IPS DF 4.7 (cell line): ENCODE measurements at regions not wholly inside any gene's neighbourhood (a gene's known extent, or its start where the extent isn't known, plus 50 kb on each side); places are given as distances from the start of the nearest gene placed in this dataset.
A peak's percentile ranks its signal among the peaks of the same experiment; 100 is the strongest.
"Not testable (repeated sequence)": the region's sequence is repeated elsewhere in the genome, so short reads cannot be mapped to it uniquely, and the experiment has no call there.

ENCODE experiments used
- DNase-seq: peaks from one replicate; pipeline ENCODE4 v3.0.0-alpha.2; 2013; ENCODE audit warnings: low spot score; ENCODE audit errors: extremely low read depth

DNA sequence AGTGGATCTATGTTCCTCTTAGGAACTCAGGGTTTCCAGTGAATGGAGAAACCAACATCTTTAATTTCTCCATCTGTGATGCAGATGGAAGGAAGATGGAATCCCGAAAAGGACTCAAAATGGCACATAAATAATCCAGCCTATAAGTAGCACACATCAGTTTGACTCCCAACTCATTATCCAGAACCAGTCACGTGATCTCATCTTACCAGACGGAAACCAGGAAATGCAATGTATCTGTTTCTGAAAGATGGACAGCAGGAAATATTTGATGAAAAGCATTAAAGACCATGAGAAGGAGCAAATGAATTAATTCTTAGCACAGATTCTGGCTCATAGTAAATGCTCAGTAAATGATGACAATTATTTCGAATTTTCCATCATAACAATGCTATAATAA lies 443.1 kb upstream of the FMR1 start:
- no peak for DNase-seq

GRCh38 chrX:147476008-147476407 lies 435.7 kb upstream of the FMR1 start:
- DNase-seq = peak; percentile 2

DNA sequence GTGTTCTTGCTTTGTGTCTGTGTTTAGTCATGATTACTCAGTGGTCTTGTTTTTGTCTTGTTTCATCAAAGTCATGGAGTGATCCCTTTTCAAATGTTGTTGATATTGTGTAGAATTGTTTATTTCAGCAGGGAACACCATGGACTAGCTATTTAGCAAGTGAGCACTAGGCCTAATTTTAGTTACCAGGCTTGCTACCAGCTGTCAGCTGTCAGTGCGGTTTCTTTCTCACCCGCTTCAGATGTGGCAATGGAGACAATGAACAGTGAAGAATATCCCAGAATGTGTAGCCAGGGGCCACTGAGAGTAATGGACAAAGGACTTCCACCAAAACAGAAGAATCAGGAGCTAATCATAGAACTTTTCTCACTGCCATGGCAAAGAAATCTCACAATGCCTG lies 432.8 kb upstream of the FMR1 start:
- DNase-seq = no peak

GRCh38 chrX:147485207-147485606 lies 426.5 kb upstream of the FMR1 start:
- DNase-seq = no peak

GRCh38 chrX:147494365-147494764 lies 417.4 kb upstream of the FMR1 start:
- DNase-seq = no peak

- DNase-seq = peak; percentile 3
Observed at GRCh38 chrX:147498796-147499195, 412.9 kb upstream of the FMR1 start.

DNA sequence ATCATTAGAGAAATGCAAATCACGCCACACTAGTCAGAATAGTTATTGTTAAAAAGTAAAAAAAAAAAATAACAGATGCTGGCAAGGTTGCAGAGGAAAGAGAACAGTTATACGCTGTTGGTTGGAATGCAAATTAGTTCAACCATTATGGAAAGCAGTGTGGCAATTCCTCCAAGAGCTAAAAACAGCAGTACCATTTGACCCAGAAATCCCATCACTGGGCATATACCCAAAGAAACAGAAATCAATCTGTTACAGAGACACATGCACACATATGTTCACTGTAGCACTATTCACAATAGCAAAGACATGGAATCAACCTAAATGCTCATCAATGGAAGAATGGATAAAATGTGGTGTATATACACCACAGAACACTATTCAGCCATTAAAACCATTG lies 388.7 kb upstream of the FMR1 start:
- DNase-seq = no peak

- DNase-seq = no peak
Observed at GRCh38 chrX:147533426-147533825, 378.3 kb upstream of the FMR1 start.

GRCh38 chrX:147537172-147537571 lies 374.5 kb upstream of the FMR1 start:
- DNase-seq = no peak

GRCh38 chrX:147548023-147548422 lies 363.7 kb upstream of the FMR1 start:
- DNase-seq = not testable (repeated sequence)

GRCh38 chrX:147550217-147550616 lies 361.5 kb upstream of the FMR1 start:
- peak; percentile 1 for DNase-seq

DNA sequence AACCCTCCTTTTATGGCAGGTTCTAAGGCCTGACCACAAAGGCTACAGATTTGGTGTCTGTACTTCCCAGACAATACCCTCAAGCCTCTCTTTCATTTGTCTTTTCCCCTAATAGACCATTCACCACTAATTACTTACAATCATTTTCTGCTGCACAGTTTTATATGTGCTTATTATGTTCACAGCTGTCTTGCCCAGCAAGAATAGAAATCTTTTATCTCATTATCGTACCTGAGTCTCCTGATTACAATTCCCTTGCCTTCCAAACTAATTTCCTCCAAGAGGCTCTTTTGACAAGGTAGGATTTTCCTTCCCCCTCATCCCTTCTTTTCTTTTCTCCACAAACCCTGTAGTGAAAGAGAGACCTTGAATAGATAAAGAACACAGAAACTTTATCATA lies 352.5 kb upstream of the FMR1 start:
- DNase-seq = no peak

DNA sequence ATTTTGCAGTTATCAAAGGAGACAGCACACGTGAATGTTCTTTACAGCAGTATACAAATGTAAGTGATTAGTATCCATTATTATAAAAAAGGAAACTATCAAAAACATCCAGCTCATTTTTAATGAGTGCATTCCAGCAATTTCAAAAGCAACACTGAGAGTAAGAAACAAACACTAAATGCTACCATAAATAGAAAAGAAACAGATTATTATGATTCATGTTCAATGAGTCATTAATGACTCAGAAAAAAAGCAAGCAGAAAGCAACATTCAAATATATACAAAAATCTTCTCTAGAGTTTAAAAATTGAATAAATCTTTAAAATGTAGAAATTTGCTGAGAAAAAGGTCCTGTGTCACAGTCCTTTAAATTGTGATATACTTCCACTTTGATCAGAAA lies 346.5 kb upstream of the FMR1 start:
- no peak for DNase-seq

DNA sequence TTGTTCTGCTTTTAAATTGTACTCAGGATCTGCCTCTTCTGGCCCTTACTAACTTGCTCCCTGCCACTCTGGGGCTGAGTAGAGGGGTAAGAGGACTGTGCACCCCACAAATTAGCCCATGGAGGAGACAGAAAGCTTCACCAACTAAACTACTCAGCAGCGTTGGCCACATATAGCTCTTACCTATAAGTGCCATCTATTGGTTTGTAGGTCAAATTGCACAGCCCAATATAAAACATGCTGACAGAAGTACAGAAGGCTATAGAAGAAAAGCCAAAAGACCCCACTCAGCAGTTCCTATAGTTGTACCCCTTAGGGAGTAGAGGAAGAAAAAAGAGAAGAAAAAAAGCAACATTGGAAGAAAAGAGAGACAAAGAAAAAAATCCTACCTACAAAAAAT lies 341.2 kb upstream of the FMR1 start:
- DNase-seq = no peak

DNA sequence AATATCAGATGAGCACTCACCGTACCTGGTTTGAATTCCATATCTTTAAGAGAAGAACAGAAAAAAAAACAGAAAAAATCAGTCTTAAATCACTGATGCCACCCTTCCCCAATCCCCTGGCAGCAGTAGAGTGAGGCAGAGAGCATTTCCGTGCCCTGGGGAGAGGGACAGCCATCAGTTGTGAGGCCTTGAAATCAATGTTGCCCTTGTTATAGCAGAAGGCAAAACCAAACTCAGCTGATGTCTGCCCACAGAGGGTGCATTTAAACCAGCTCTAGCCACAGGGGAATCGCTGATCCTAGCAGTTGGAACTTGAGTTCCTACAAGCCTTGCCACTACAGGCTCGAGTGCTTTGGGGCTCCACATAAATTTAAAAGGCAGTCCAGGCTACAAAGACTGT lies 338.5 kb upstream of the FMR1 start:
- DNase-seq = no peak

DNA sequence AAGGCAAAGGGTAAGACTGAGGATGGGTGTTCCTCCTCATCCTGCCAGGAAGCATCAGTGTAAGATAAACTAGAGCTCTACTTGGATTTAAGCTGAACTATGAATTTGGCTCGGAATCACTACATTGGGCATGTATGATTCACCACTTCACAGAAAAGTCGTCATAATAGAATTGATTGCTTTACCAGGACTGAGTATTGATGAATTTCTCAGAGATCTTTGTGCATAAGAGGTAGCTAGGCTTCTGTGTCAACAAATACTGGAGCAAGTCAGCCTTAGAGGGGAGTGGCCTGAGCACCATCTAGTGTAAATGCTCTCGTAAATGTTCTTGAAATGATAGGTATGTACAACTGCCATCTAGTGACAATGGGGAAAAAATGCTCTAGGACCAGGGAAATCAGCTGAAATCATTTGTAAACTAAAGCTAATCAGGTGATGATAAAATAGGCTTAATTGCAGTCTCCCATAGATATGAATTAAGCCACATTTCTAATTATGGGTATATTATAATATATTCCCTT lies 309.5 kb upstream of the FMR1 start:
- DNase-seq = no peak

DNA sequence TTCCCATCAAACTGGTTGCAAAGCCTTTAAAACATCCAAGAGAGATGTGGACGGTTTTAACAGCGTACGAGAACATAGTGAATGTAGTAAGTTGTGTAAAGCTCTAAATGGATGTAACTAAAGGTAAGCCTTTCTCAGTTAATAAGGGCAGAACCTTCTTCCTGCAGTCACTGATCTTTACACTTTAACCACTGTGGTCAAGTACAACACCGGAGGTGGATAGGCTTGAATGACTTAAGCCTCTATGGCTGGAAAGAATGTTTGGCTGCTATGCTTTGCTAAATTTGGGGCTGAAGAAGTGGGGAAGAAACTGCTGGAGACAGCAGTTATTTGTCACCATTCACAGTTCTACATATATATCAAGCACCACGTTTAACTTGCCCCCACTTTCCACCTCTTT lies 285.1 kb upstream of the FMR1 start:
- DNase-seq = no peak

GRCh38 chrX:147635186-147635585 lies 276.5 kb upstream of the FMR1 start:
- DNase-seq = no peak

GRCh38 chrX:147637190-147637589 lies 274.5 kb upstream of the FMR1 start:
- DNase-seq = no peak

GRCh38 chrX:147646949-147647723 lies 264.6 kb upstream of the FMR1 start:
- DNase-seq = no peak

- peak; percentile 9 for DNase-seq
Observed at GRCh38 chrX:147675819-147676218, 235.9 kb upstream of the FMR1 start.

GRCh38 chrX:147679356-147680005 lies 232.2 kb upstream of the FMR1 start:
- DNase-seq = no peak

GRCh38 chrX:147680251-147680650 lies 231.5 kb upstream of the FMR1 start:
- no peak for DNase-seq
